Immature natural killer cell (primary cell): ENCODE measurements at regions not wholly inside any gene's neighbourhood (a gene's known extent, or its start where the extent isn't known, plus 50 kb on each side); places are given as distances from the start of the nearest gene placed in this dataset.
"Not testable (repeated sequence)": the region's sequence is repeated elsewhere in the genome, so short reads cannot be mapped to it uniquely, and the experiment has no call there.

Source experiments
- DNase-seq, 3 donors: peaks; one replicate each; pipeline ENCODE4 v3.0.0; 2022; ENCODE audit warnings: mixed read lengths in 1 of 3
- H3K27ac Mint-ChIP-seq, 6 donors: one replicate each; pipeline ENCODE4 v1.8.0; 2020; ENCODE audit warnings: mixed read lengths in 6 of 6, mild to moderate bottlenecking in 5 of 6, inconsistent platforms in 4 of 6, moderate library complexity in 3 of 6
- H3K27me3 Mint-ChIP-seq, 3 donors: one replicate each; pipeline ENCODE4 v1.8.0; 2020 to 2021; ENCODE audit warnings: low read depth in 3 of 3, mild to moderate bottlenecking in 3 of 3, mixed read lengths in 3 of 3, moderate library complexity in 3 of 3, inconsistent platforms in 1 of 3
- H3K36me3 Mint-ChIP-seq, 3 donors: one replicate each; pipeline ENCODE4 v1.8.0; 2020; ENCODE audit warnings: mixed read lengths in 3 of 3, inconsistent platforms in 2 of 3, mild to moderate bottlenecking in 2 of 3
- H3K4me1 Mint-ChIP-seq, 2 donors: one replicate each; pipeline ENCODE4 v1.8.0; 2020; ENCODE audit warnings: inconsistent platforms in 2 of 2, mild to moderate bottlenecking in 2 of 2, mixed read lengths in 2 of 2, moderate library complexity in 1 of 2
- H3K4me3 Mint-ChIP-seq, 5 donors: one replicate each; pipeline ENCODE4 v1.8.0; 2020; ENCODE audit warnings: mild to moderate bottlenecking in 5 of 5, mixed read lengths in 5 of 5, inconsistent platforms in 3 of 5, moderate library complexity in 3 of 5
- H3K9me3 Mint-ChIP-seq, 6 donors: one replicate each; pipeline ENCODE4 v1.8.0; 2020; ENCODE audit warnings: mild to moderate bottlenecking in 6 of 6, mixed read lengths in 6 of 6, inconsistent platforms in 4 of 6, moderate library complexity in 3 of 6

- no peak overlapping the region for H3K4me3 Mint-ChIP-seq
- no peaks in the 10 kb centered on the region for H3K4me1 Mint-ChIP-seq
- H3K9me3 Mint-ChIP-seq, result no peaks in the 10 kb centered on the region
- H3K27me3 Mint-ChIP-seq, result peaks cover 1 to 6% (median 5%) of the 10 kb centered on the region in 3 donors
- no peak for DNase-seq
- H3K27ac Mint-ChIP-seq, result no peak overlapping the region
- no peaks in the 10 kb centered on the region for H3K36me3 Mint-ChIP-seq
Measured at GRCh38 chr10:14447094-14447839, 116.5 kb upstream of the FRMD4A start.

- Mint-ChIP-seq H3K36me3 (no peaks in the 10 kb centered on the region), H3K4me3 (no peak overlapping the region), H3K27me3 (peaks cover 0 to 2% (median 2%) of the 10 kb centered on the region in 3 donors), H3K4me1 (no peaks in the 10 kb centered on the region), H3K9me3 (no peaks in the 10 kb centered on the region), H3K27ac (no peak overlapping the region)
- DNase-seq, result no peak
Measured at GRCh38 chr10:14439451-14440259, 108.9 kb upstream of the FRMD4A start.

GRCh38 chr10:14438576-14438975 lies 107.9 kb upstream of the FRMD4A start:
- Mint-ChIP-seq H3K4me3 (no peak overlapping the region), H3K9me3 (no peaks in the 10 kb centered on the region), H3K27ac (no peak overlapping the region), H3K27me3 (peaks cover 0 to 2% (median 2%) of the 10 kb centered on the region in 3 donors), H3K4me1 (no peaks in the 10 kb centered on the region), H3K36me3 (no peaks in the 10 kb centered on the region)
- no peak for DNase-seq

- no peak for DNase-seq
- H3K9me3 Mint-ChIP-seq, result no peaks in the 10 kb centered on the region
- H3K4me1 Mint-ChIP-seq, result no peaks in the 10 kb centered on the region
- H3K4me3 Mint-ChIP-seq, result no peak overlapping the region
- H3K36me3 Mint-ChIP-seq, result no peaks in the 10 kb centered on the region
- H3K27ac Mint-ChIP-seq, result no peak overlapping the region
- H3K27me3 Mint-ChIP-seq, result peaks cover 0 to 2% (median 2%) of the 10 kb centered on the region in 3 donors
Measured at GRCh38 chr10:14438057-14438456, 107.3 kb upstream of the FRMD4A start.

- H3K4me3 Mint-ChIP-seq, result no peak overlapping the region
- DNase-seq, result no peak
- H3K27ac Mint-ChIP-seq, result no peak overlapping the region
- H3K27me3 Mint-ChIP-seq, result peaks cover 0 to 2% (median 0%) of the 10 kb centered on the region in 3 donors
- no peaks in the 10 kb centered on the region for H3K36me3 Mint-ChIP-seq
- H3K4me1 Mint-ChIP-seq, result no peaks in the 10 kb centered on the region
- no peaks in the 10 kb centered on the region for H3K9me3 Mint-ChIP-seq
Measured at GRCh38 chr10:14435976-14436632, 105.4 kb upstream of the FRMD4A start.

- no peaks in the 10 kb centered on the region for H3K4me1 Mint-ChIP-seq
- H3K27me3 Mint-ChIP-seq, result peaks cover 0 to 4% (median 3%) of the 10 kb centered on the region in 3 donors
- no peak overlapping the region for H3K4me3 Mint-ChIP-seq
- H3K36me3 Mint-ChIP-seq, result no peaks in the 10 kb centered on the region
- no peak for DNase-seq
- H3K27ac Mint-ChIP-seq, result no peak overlapping the region
- no peaks in the 10 kb centered on the region for H3K9me3 Mint-ChIP-seq
Measured at GRCh38 chr10:14433147-14433546, 102.4 kb upstream of the FRMD4A start.

GRCh38 chr10:14431868-14432267 lies 101.1 kb upstream of the FRMD4A start:
- H3K4me3 Mint-ChIP-seq, result no peak overlapping the region
- DNase-seq, result no peak
- peaks cover 0 to 5% (median 4%) of the 10 kb centered on the region in 3 donors for H3K27me3 Mint-ChIP-seq
- no peak overlapping the region for H3K27ac Mint-ChIP-seq
- H3K9me3 Mint-ChIP-seq, result no peaks in the 10 kb centered on the region
- no peaks in the 10 kb centered on the region for H3K4me1 Mint-ChIP-seq
- no peaks in the 10 kb centered on the region for H3K36me3 Mint-ChIP-seq

GRCh38 chr10:14429043-14429700 lies 98.4 kb upstream of the FRMD4A start:
- H3K4me1 Mint-ChIP-seq, result no peaks in the 10 kb centered on the region

GRCh38 chr10:14425034-14425433 lies 94.3 kb upstream of the FRMD4A start:
- Mint-ChIP-seq H3K4me3 (no peak overlapping the region), H3K9me3 (no peaks in the 10 kb centered on the region), H3K27ac (no peak overlapping the region), H3K36me3 (no peaks in the 10 kb centered on the region), H3K4me1 (no peaks in the 10 kb centered on the region), H3K27me3 (peaks cover 6 to 14% (median 10%) of the 10 kb centered on the region in 3 donors)
- DNase-seq, result no peak

More at GRCh38 chr10:14429043-14429700, 98.4 kb upstream of the FRMD4A start:
- H3K9me3 Mint-ChIP-seq, result no peaks in the 10 kb centered on the region
- peaks cover 4 to 14% (median 5%) of the 10 kb centered on the region in 3 donors for H3K27me3 Mint-ChIP-seq
- H3K4me3 Mint-ChIP-seq, result no peak overlapping the region
- no peaks in the 10 kb centered on the region for H3K36me3 Mint-ChIP-seq
- no peak overlapping the region for H3K27ac Mint-ChIP-seq
- no peak for DNase-seq

GRCh38 chr10:14423111-14423744 lies 92.5 kb upstream of the FRMD4A start:
- H3K27me3 Mint-ChIP-seq, result peaks cover 3 to 14% (median 7%) of the 10 kb centered on the region in 3 donors
- no peaks in the 10 kb centered on the region for H3K4me1 Mint-ChIP-seq
- DNase-seq, result no peak
- no peaks in the 10 kb centered on the region for H3K36me3 Mint-ChIP-seq
- no peak overlapping the region for H3K4me3 Mint-ChIP-seq
- H3K27ac Mint-ChIP-seq, result no peak overlapping the region
- no peaks in the 10 kb centered on the region for H3K9me3 Mint-ChIP-seq

GRCh38 chr10:14422431-14422830 lies 91.7 kb upstream of the FRMD4A start:
- DNase-seq, result no peak
- Mint-ChIP-seq H3K27me3 (peaks cover 3 to 14% (median 4%) of the 10 kb centered on the region in 3 donors), H3K9me3 (no peaks in the 10 kb centered on the region), H3K27ac (no peak overlapping the region), H3K4me3 (no peak overlapping the region), H3K36me3 (no peaks in the 10 kb centered on the region), H3K4me1 (no peaks in the 10 kb centered on the region)

- Mint-ChIP-seq H3K4me3 (no peak overlapping the region), H3K9me3 (no peaks in the 10 kb centered on the region), H3K4me1 (no peaks in the 10 kb centered on the region), H3K27ac (no peak overlapping the region), H3K27me3 (peaks cover 4 to 14% (median 4%) of the 10 kb centered on the region in 3 donors), H3K36me3 (no peaks in the 10 kb centered on the region)
- DNase-seq, result no peak
Measured at GRCh38 chr10:14421941-14422340, 91.2 kb upstream of the FRMD4A start.

GRCh38 chr10:14417336-14417735 lies 86.6 kb upstream of the FRMD4A start:
- H3K36me3 Mint-ChIP-seq, H3K4me1 Mint-ChIP-seq, H3K9me3 Mint-ChIP-seq, H3K4me3 Mint-ChIP-seq, H3K27ac Mint-ChIP-seq, DNase-seq: not testable (repeated sequence)
- peaks cover 4 to 18% (median 7%) of the 10 kb centered on the region in 3 donors for H3K27me3 Mint-ChIP-seq
